HepG2 (cell line): ENCODE measurements at regions not wholly inside any gene's neighbourhood (a gene's known extent, or its start where the extent isn't known, plus 50 kb on each side); places are given as distances from the start of the nearest gene placed in this dataset.

Experiments
- ATAC-seq: fragments of 200-7000 bp; cut with Tn5 transposase; 3 replicates; pipeline ENCODE4 v1.9.1; 2020; ENCODE audit warnings: mild to moderate bottlenecking, moderate library complexity
- BruUV-seq: library from RNA; stranded (reverse); fragments of 400-500 nt; replicated peaks from 2 replicates; lab custom pipeline; 2021; lab: Mats Ljungman, UMichigan
- CTCF ChIA-PET: fragments of 300-600 bp; formaldehyde crosslinking; extraction: SDS; loops from one replicate; lab custom pipeline; 2021; ENCODE audit warnings: low total read pairs, inconsistent platforms, low intra/inter-chr PET ratio; lab: Yijun Ruan, JAX
- POLR2A ChIA-PET: fragments of 350-600 bp; sonication (Branson Sonifier 250); formaldehyde crosslinking; loops from one replicate; lab custom pipeline; 2020; ENCODE audit warnings: antibody characterized with exemption, inconsistent platforms; lab: Yijun Ruan, JAX
- DNase-seq: peaks from one replicate; pipeline ENCODE4 v3.0.0-alpha.2; 2015; ENCODE audit warnings: low spot score
- FAIRE-seq: peaks from 3 replicates; lab custom pipeline; 2011; peaks lifted over from hg19 to GRCh38; lab: Jason Lieb, UNC
- H2AFZ ChIP-seq: one replicate; pipeline ENCODE4 v1.6.1; 2011; ENCODE audit warnings: low read length, inconsistent platforms
- H3K27ac ChIP-seq: fragments of 300-600 bp; 3 replicates; pipeline ENCODE4 v1.8.0; 2011; ENCODE audit warnings: mixed run types, mild to moderate bottlenecking, mixed read lengths, low read length, inconsistent platforms; ENCODE audit not compliant: insufficient read depth; ENCODE audit errors: extremely low read length
- H3K27me3 ChIP-seq, 2 experiments: fragments of 200-600 bp in 1 of 2; 2 replicates in 1 of 2; 3 replicates in 1 of 2; pipeline versions ENCODE4 v1.6.0 to v1.8.0; 2011; ENCODE audit warnings: low read length in 2 of 2, mild to moderate bottlenecking in 2 of 2, moderate library complexity in 2 of 2, inconsistent platforms in 1 of 2; ENCODE audit not compliant: insufficient read depth in 2 of 2, control insufficient read depth in 1 of 2
- H3K36me3 ChIP-seq, 2 experiments: fragments of 200-600 bp in 1 of 2; replicated peaks in 1 of 2; 2 replicates in 1 of 2; 3 replicates in 1 of 2; pipeline versions ENCODE4 v1.5.1 to v1.8.0; 2011; ENCODE audit warnings: low read length in 2 of 2, inconsistent platforms in 1 of 2; ENCODE audit not compliant: insufficient read depth in 2 of 2, control insufficient read depth in 1 of 2
- H3K4me1 ChIP-seq: 2 replicates; pipeline ENCODE4 v1.5.1; 2012; ENCODE audit warnings: low read length, inconsistent platforms; ENCODE audit not compliant: insufficient read depth
- H3K4me2 ChIP-seq: 2 replicates; pipeline ENCODE4 v1.6.0; 2011; ENCODE audit warnings: low read depth, low read length, inconsistent platforms
- H3K4me3 ChIP-seq, 3 experiments: fragments of 200-600 bp in 1 of 3; sonication (generic), shearing (Covaris generic) in 1 of 3; replicated peaks in 1 of 3; 2 replicates each; pipeline ENCODE4 v1.5.1; 2011 to 2016; ENCODE audit warnings: low read length in 3 of 3, inconsistent platforms in 2 of 3, low read depth in 2 of 3, mild to moderate bottlenecking in 2 of 3, control low read depth in 1 of 3, mixed read lengths in 1 of 3; ENCODE audit not compliant: insufficient read depth in 1 of 3
- H3K79me2 ChIP-seq: one replicate; pipeline ENCODE4 v1.6.1; 2011; ENCODE audit warnings: low read length, inconsistent platforms; ENCODE audit not compliant: insufficient read depth
- H3K9ac ChIP-seq: 2 replicates; pipeline ENCODE4 v1.6.0; 2011; ENCODE audit warnings: mild to moderate bottlenecking, low read depth, low read length, inconsistent platforms; ENCODE audit not compliant: insufficient read depth
- H3K9me3 ChIP-seq: 2 replicates; pipeline ENCODE4 v1.5.1; 2012; ENCODE audit warnings: mild to moderate bottlenecking, low read length
- H4K20me1 ChIP-seq: 2 replicates; pipeline ENCODE4 v1.6.0; 2011; ENCODE audit warnings: inconsistent platforms, mild to moderate bottlenecking, low read length, moderate library complexity; ENCODE audit not compliant: insufficient read depth
- ARHGAP35 ChIP-seq: sonication (generic); formaldehyde crosslinking; IDR thresholded peaks from 2 replicates; pipeline ENCODE4 v1.9.0; 2022; ENCODE audit warnings: mild to moderate bottlenecking, inconsistent platforms, moderate library complexity, missing genetic modification reagents, borderline replicate concordance
- ARID2 ChIP-seq: sonication (generic); formaldehyde crosslinking; IDR thresholded peaks from 2 replicates; pipeline ENCODE4 v1.8.1; 2022; ENCODE audit warnings: mild to moderate bottlenecking, missing genetic modification reagents, borderline replicate concordance
- BORCS8-MEF2B ChIP-seq: sonication (generic); formaldehyde crosslinking; IDR thresholded peaks from 2 replicates; pipeline ENCODE4 v1.8.0; 2022; ENCODE audit warnings: mild to moderate bottlenecking, missing genetic modification reagents
- FLYWCH1 ChIP-seq: sonication (generic); formaldehyde crosslinking; IDR thresholded peaks from 2 replicates; pipeline ENCODE4 v1.8.1; 2023; ENCODE audit warnings: mild to moderate bottlenecking, missing genetic modification reagents
- FOXA1 ChIP-seq, 2 experiments: fragments of 450-650 bp in 1 of 2; sonication (generic) in 1 of 2; formaldehyde crosslinking in 1 of 2; IDR thresholded peaks; 2 replicates each; pipeline versions ENCODE4 v1.4.0 to v1.6.1; 2016 to 2020; ENCODE audit warnings: missing genetic modification reagents in 1 of 2
- HNF4A ChIP-seq: sonication (generic); formaldehyde crosslinking; IDR thresholded peaks from 2 replicates; pipeline ENCODE4 v1.4.0; 2020; ENCODE audit warnings: missing genetic modification reagents
- PPARG ChIP-seq: conservative IDR thresholded peaks from 2 replicates; pipeline ENCODE4 v1.6.1; 2016; ENCODE audit warnings: missing biosample characterization, missing genetic modification reagents
- ZKSCAN1 ChIP-seq: fragments of 150-350 bp; IDR thresholded peaks from 2 replicates; pipeline ENCODE4 v1.6.1; 2014; ENCODE audit warnings: low read length
- ZNF770 ChIP-seq: sonication (generic); formaldehyde crosslinking; IDR thresholded peaks from 2 replicates; pipeline ENCODE4 v1.5.0; 2020; ENCODE audit warnings: mild to moderate bottlenecking, missing genetic modification reagents
- ZSCAN29 ChIP-seq: sonication (generic); formaldehyde crosslinking; conservative IDR thresholded peaks from 2 replicates; pipeline ENCODE4 v1.4.0; 2020; ENCODE audit warnings: mild to moderate bottlenecking, missing genetic modification reagents
- WGBS: methylation state at CpG from one replicate; pipeline ENCODE4 v1.1.6; 2017; ENCODE audit warnings: low lambda C conversion rate; 5-methylcytosine and 5-hydroxymethylcytosine counted together
- in situ Hi-C: cut with HindIII; loops from 2 replicates; pipeline ENCODE4 v1.10.0; 2017; ENCODE audit warnings: low pct_unique_long_range_greater_than_20kb; ENCODE audit not compliant: extremely low pct_ligation_motif_present
- intact Hi-C: fragments of 100-400 bp; cut with micrococcal nuclease; formaldehyde crosslinking; loops from one replicate; pipeline ENCODE4 v1.10.0; 2022; ENCODE audit not compliant: unreplicated experiment
- TF ChIP-seq, protein P1 (sequence below): sonication (generic); formaldehyde crosslinking; IDR thresholded peaks from 2 replicates; pipeline ENCODE4 v1.4.0; 2020; ENCODE audit warnings: missing genetic modification reagents, borderline replicate concordance

DNA sequence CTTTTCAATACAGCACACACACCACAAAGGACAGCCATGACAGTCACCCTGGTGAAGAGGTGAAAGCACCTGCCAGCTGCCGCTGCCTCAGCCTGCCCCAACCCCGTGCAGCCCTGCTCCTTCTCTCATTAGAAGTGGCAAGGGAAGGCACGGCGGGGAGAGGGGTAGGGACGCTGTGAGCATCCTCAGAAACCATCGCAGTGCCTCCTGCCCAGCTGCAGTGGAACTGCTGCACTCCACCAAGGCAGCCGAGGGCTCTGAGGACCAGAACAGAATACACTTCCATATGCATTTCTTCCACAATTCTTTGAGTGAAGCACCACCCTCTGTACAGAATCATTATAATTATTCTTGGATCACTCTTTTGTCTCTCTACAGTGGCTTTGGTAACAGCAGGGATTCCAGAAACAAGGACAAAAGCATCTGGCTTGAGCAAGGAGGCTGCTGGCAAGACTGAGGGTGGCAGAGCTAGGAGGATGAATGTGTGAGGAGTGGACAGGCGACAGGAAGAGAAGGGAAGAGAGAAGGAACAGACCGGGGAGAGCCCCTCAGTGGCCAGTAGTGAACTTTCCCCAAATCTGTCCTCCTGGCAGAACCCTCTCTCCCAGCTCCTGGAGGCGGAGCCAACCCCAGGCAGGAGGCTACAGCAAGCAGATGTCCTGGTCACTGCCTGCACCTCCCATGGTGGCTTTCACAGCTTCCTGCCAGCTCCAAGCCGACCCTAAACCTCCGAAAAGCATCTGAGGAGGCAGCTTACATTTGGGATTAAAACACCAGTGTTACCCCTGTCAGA lies 73.2 kb downstream of the MTNR1A start:
- Histone ChIP-seq H3K9me3 (no peaks in the 10 kb centered on the region), H2AFZ (no peak overlapping the region), H3K27ac (no peak overlapping the region), H3K4me1 (no peaks in the 10 kb centered on the region), H3K9ac (no peak overlapping the region), H3K4me3 (no peak overlapping the region), H3K27me3 (peaks cover 1 to 20% of the 10 kb centered on the region in 2 experiments; a peak in 3 of 5 replicates), H3K79me2 (no peaks in the 10 kb centered on the region), H4K20me1 (no peaks in the 10 kb centered on the region), H3K36me3 (no peaks in the 10 kb centered on the region), H3K4me2 (no peak overlapping the region)
- no TSS peak for BruUV-seq
- in situ Hi-C loops = no loop called here
- DNase-seq = no peak
- intact Hi-C loops = no loop called here
- WGBS = 39% methylated on average over 4 of the region's 12 CpGs
- no peak for ATAC-seq
- POLR2A ChIA-PET = no interaction called here
- CTCF ChIA-PET = no interaction called here
- no peak for TF ChIP-seq ZSCAN29 (CRISPR knock-in tag)
- no peak for TF ChIP-seq FOXA1 (IDR thresholded peaks at IDR 0.05)
- no peak for TF ChIP-seq FOXA1 (CRISPR knock-in tag; IDR thresholded peaks at IDR 0.05)
- no peak for TF ChIP-seq BORCS8-MEF2B
- no peak for TF ChIP-seq ARID2
- TF ChIP-seq ZNF770 (CRISPR knock-in tag) = no peak
- TF ChIP-seq ARHGAP35 (CRISPR knock-in tag) = no peak
- TF ChIP-seq, protein P1, sequence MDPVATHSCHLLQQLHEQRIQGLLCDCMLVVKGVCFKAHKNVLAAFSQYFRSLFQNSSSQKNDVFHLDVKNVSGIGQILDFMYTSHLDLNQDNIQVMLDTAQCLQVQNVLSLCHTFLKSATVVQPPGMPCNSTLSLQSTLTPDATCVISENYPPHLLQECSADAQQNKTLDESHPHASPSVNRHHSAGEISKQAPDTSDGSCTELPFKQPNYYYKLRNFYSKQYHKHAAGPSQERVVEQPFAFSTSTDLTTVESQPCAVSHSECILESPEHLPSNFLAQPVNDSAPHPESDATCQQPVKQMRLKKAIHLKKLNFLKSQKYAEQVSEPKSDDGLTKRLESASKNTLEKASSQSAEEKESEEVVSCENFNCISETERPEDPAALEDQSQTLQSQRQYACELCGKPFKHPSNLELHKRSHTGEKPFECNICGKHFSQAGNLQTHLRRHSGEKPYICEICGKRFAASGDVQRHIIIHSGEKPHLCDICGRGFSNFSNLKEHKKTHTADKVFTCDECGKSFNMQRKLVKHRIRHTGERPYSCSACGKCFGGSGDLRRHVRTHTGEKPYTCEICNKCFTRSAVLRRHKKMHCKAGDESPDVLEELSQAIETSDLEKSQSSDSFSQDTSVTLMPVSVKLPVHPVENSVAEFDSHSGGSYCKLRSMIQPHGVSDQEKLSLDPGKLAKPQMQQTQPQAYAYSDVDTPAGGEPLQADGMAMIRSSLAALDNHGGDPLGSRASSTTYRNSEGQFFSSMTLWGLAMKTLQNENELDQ = no peak
- no peak for TF ChIP-seq ZKSCAN1
- TF ChIP-seq PPARG (CRISPR knock-in tag) = no peak
- no peak for TF ChIP-seq FLYWCH1 (CRISPR knock-in tag)
- TF ChIP-seq HNF4A (CRISPR knock-in tag) = no peak
- TF ChIP-seq, all 625 proteins: peak for 0
- no peak for FAIRE-seq
